ENCODE measurements at regions not wholly inside any gene's neighbourhood (a gene's known extent, or its start where the extent isn't known, plus 50 kb on each side); places are given as distances from the start of the nearest gene placed in this dataset.

- peaks cover 7% of the 10 kb centered on the region for H3K4me1 ChIP-seq (ENCODE audit: insufficient read depth, low read length)
- no peaks in the 10 kb centered on the region for H3K9me3 ChIP-seq (ENCODE audit: low read depth, low read length)
- no peak overlapping the region for H3K4me3 ChIP-seq (ENCODE audit: low read length)
- no peaks in the 10 kb centered on the region for H3K27me3 ChIP-seq (ENCODE audit: insufficient read depth, low read length)
Measured at GRCh38 chr3:124653797-124654469, 76.3 kb upstream of the UMPS start.

GRCh38 chr3:124654470-124654845 is 75.8 kb upstream of the UMPS start:
- Histone ChIP-seq H3K9me3 (ENCODE audit: low read depth, low read length) (no peaks in the 10 kb centered on the region), H3K4me1 (ENCODE audit: insufficient read depth, low read length) (peaks cover 7% of the 10 kb centered on the region), H3K27me3 (ENCODE audit: insufficient read depth, low read length) (no peaks in the 10 kb centered on the region), H3K4me3 (ENCODE audit: low read length) (no peak overlapping the region)

GRCh38 chr3:124656531-124656930 is 73.7 kb upstream of the UMPS start:
- Histone ChIP-seq H3K9me3 (ENCODE audit: low read depth, low read length) (no peaks in the 10 kb centered on the region), H3K4me1 (ENCODE audit: insufficient read depth, low read length) (no peaks in the 10 kb centered on the region), H3K4me3 (ENCODE audit: low read length) (no peak overlapping the region), H3K27me3 (ENCODE audit: insufficient read depth, low read length) (no peaks in the 10 kb centered on the region)

- no peak overlapping the region for H3K4me3 ChIP-seq (ENCODE audit: low read length)
- no peaks in the 10 kb centered on the region for H3K9me3 ChIP-seq (ENCODE audit: low read depth, low read length)
- H3K4me1 ChIP-seq (ENCODE audit: insufficient read depth, low read length): no peaks in the 10 kb centered on the region
- H3K27me3 ChIP-seq (ENCODE audit: insufficient read depth, low read length): no peaks in the 10 kb centered on the region
Measured at GRCh38 chr3:124657138-124657537, 73.1 kb upstream of the UMPS start.

- no peak overlapping the region for H3K4me3 ChIP-seq (ENCODE audit: low read length)
- H3K9me3 ChIP-seq (ENCODE audit: low read depth, low read length): no peaks in the 10 kb centered on the region
- no peaks in the 10 kb centered on the region for H3K27me3 ChIP-seq (ENCODE audit: insufficient read depth, low read length)
- no peaks in the 10 kb centered on the region for H3K4me1 ChIP-seq (ENCODE audit: insufficient read depth, low read length)
Measured at GRCh38 chr3:124658270-124658669, 72.0 kb upstream of the UMPS start.

- no peaks in the 10 kb centered on the region for H3K4me1 ChIP-seq (ENCODE audit: insufficient read depth, low read length)
- no peak overlapping the region for H3K4me3 ChIP-seq (ENCODE audit: low read length)
- H3K9me3 ChIP-seq (ENCODE audit: low read depth, low read length): no peaks in the 10 kb centered on the region
- H3K27me3 ChIP-seq (ENCODE audit: insufficient read depth, low read length): no peaks in the 10 kb centered on the region
Measured at GRCh38 chr3:124659175-124659574, 71.1 kb upstream of the UMPS start.

GRCh38 chr3:124660599-124660998 is 69.7 kb upstream of the UMPS start:
- no peaks in the 10 kb centered on the region for H3K9me3 ChIP-seq (ENCODE audit: low read depth, low read length)
- no peaks in the 10 kb centered on the region for H3K27me3 ChIP-seq (ENCODE audit: insufficient read depth, low read length)
- no peaks in the 10 kb centered on the region for H3K4me1 ChIP-seq (ENCODE audit: insufficient read depth, low read length)
- H3K4me3 ChIP-seq (ENCODE audit: low read length): no peak overlapping the region

- H3K27me3 ChIP-seq (ENCODE audit: insufficient read depth, low read length): no peaks in the 10 kb centered on the region
- H3K4me1 ChIP-seq (ENCODE audit: insufficient read depth, low read length): no peaks in the 10 kb centered on the region
- H3K9me3 ChIP-seq (ENCODE audit: low read depth, low read length): no peaks in the 10 kb centered on the region
- H3K4me3 ChIP-seq (ENCODE audit: low read length): no peak overlapping the region
Measured at GRCh38 chr3:124663690-124664089, 66.6 kb upstream of the UMPS start.

GRCh38 chr3:124664804-124665203 is 65.4 kb upstream of the UMPS start:
- Histone ChIP-seq H3K27me3 (ENCODE audit: insufficient read depth, low read length) (no peaks in the 10 kb centered on the region), H3K4me3 (ENCODE audit: low read length) (no peak overlapping the region), H3K9me3 (ENCODE audit: low read depth, low read length) (no peaks in the 10 kb centered on the region), H3K4me1 (ENCODE audit: insufficient read depth, low read length) (no peaks in the 10 kb centered on the region)

GRCh38 chr3:124666067-124666466 is 64.2 kb upstream of the UMPS start:
- Histone ChIP-seq H3K4me3 (ENCODE audit: low read length) (no peak overlapping the region), H3K27me3 (ENCODE audit: insufficient read depth, low read length) (no peaks in the 10 kb centered on the region), H3K9me3 (ENCODE audit: low read depth, low read length) (no peaks in the 10 kb centered on the region), H3K4me1 (ENCODE audit: insufficient read depth, low read length) (peaks cover 4% of the 10 kb centered on the region)

GRCh38 chr3:124669470-124669869 is 60.8 kb upstream of the UMPS start:
- H3K27me3 ChIP-seq (ENCODE audit: insufficient read depth, low read length): no peaks in the 10 kb centered on the region
- no peak overlapping the region for H3K4me3 ChIP-seq (ENCODE audit: low read length)
- H3K4me1 ChIP-seq (ENCODE audit: insufficient read depth, low read length): peaks cover 12% of the 10 kb centered on the region
- H3K9me3 ChIP-seq (ENCODE audit: low read depth, low read length): no peaks in the 10 kb centered on the region

- peaks cover 12% of the 10 kb centered on the region for H3K4me1 ChIP-seq (ENCODE audit: insufficient read depth, low read length)
- H3K27me3 ChIP-seq (ENCODE audit: insufficient read depth, low read length): no peaks in the 10 kb centered on the region
- no peak overlapping the region for H3K4me3 ChIP-seq (ENCODE audit: low read length)
- H3K9me3 ChIP-seq (ENCODE audit: low read depth, low read length): no peaks in the 10 kb centered on the region
Measured at GRCh38 chr3:124671106-124671505, 59.1 kb upstream of the UMPS start.

- H3K27me3 ChIP-seq (ENCODE audit: insufficient read depth, low read length): no peaks in the 10 kb centered on the region
- H3K4me1 ChIP-seq (ENCODE audit: insufficient read depth, low read length): peaks cover 12% of the 10 kb centered on the region
- no peak overlapping the region for H3K4me3 ChIP-seq (ENCODE audit: low read length)
- H3K9me3 ChIP-seq (ENCODE audit: low read depth, low read length): no peaks in the 10 kb centered on the region
Measured at GRCh38 chr3:124674336-124674735, 55.9 kb upstream of the UMPS start.

GRCh38 chr3:124676236-124676635 is 54.0 kb upstream of the UMPS start:
- H3K4me1 ChIP-seq (ENCODE audit: insufficient read depth, low read length): peaks cover 7% of the 10 kb centered on the region
- no peak overlapping the region for H3K4me3 ChIP-seq (ENCODE audit: low read length)

GRCh38 chr3:124679048-124679638 is 51.1 kb upstream of the UMPS start:
- Histone ChIP-seq H3K9me3 (ENCODE audit: low read depth, low read length) (no peaks in the 10 kb centered on the region), H3K4me1 (ENCODE audit: insufficient read depth, low read length) (no peaks in the 10 kb centered on the region), H3K27me3 (ENCODE audit: insufficient read depth, low read length) (no peaks in the 10 kb centered on the region), H3K4me3 (ENCODE audit: low read length) (no peak overlapping the region)

More at GRCh38 chr3:124676236-124676635, 54.0 kb upstream of the UMPS start:
- H3K9me3 ChIP-seq (ENCODE audit: low read depth, low read length): no peaks in the 10 kb centered on the region
- H3K27me3 ChIP-seq (ENCODE audit: insufficient read depth, low read length): no peaks in the 10 kb centered on the region

Data from mononuclear cell (primary cell).